A673 (cell line): ENCODE measurements at regions not wholly inside any gene's neighbourhood (a gene's known extent, or its start where the extent isn't known, plus 50 kb on each side); places are given as distances from the start of the nearest gene placed in this dataset. TPM values are rescaled to one million over a fixed set of nuclear protein-coding genes. Genes with fewer than 3 reads are reported as not detected.

Experiments
- BruUV-seq: library from RNA; stranded (reverse); fragments of 400-500 nt; replicated peaks from 2 replicates; lab custom pipeline; 2021; lab: Mats Ljungman, UMichigan
- CTCF ChIA-PET: fragments of 300-600 bp; sonication (Branson Sonifier 250); formaldehyde crosslinking; loops from one replicate; lab custom pipeline; 2022; ENCODE audit warnings: antibody characterized with exemption; lab: Charles Lee
- POLR2A ChIA-PET: fragments of 300-600 bp; sonication (Branson Sonifier 250); formaldehyde crosslinking; loops from one replicate; lab custom pipeline; 2022; ENCODE audit warnings: antibody characterized with exemption; ENCODE audit not compliant: low non-redundant PET; lab: Charles Lee
- DNase-seq: peaks from one replicate; pipeline ENCODE4 v3.0.0-alpha.2; 2015; ENCODE audit warnings: low spot score
- H3K27ac ChIP-seq: fragments of 200-600 bp; sonication (generic); 2 replicates; pipeline ENCODE4 v1.5.1; 2016; ENCODE audit warnings: mixed run types, low read depth, mild to moderate bottlenecking, mixed read lengths, antibody characterized with exemption, low read length; ENCODE audit not compliant: poor library complexity, severe bottlenecking
- H3K27me3 ChIP-seq: fragments of 200-600 bp; sonication (generic); replicated peaks from 2 replicates; pipeline ENCODE4 v1.6.1; 2017; ENCODE audit warnings: mixed run types, low read depth, mild to moderate bottlenecking, mixed read lengths, antibody characterized with exemption, low read length; ENCODE audit not compliant: insufficient read depth, poor library complexity
- H3K36me3 ChIP-seq: fragments of 200-600 bp; sonication (generic); 2 replicates; pipeline ENCODE4 v1.6.1; 2016; ENCODE audit warnings: mixed run types, mild to moderate bottlenecking, mixed read lengths, antibody characterized with exemption, low read length; ENCODE audit not compliant: insufficient read depth, poor library complexity, severe bottlenecking
- H3K4me1 ChIP-seq: fragments of 200-600 bp; sonication (generic); 2 replicates; pipeline ENCODE4 v1.6.1; 2017; ENCODE audit warnings: mixed run types, mild to moderate bottlenecking, mixed read lengths, antibody characterized with exemption, low read length; ENCODE audit not compliant: insufficient read depth, poor library complexity, severe bottlenecking
- H3K4me3 ChIP-seq: fragments of 200-600 bp; sonication (generic); 2 replicates; pipeline ENCODE4 v1.5.1; 2016; ENCODE audit warnings: low read depth, mixed run types, mild to moderate bottlenecking, mixed read lengths, low read length; ENCODE audit not compliant: poor library complexity, severe bottlenecking
- H3K9me3 ChIP-seq: fragments of 200-600 bp; sonication (generic); 2 replicates; pipeline ENCODE4 v1.6.1; 2016; ENCODE audit warnings: mixed run types, low read depth, mild to moderate bottlenecking, mixed read lengths, antibody characterized with exemption, low read length; ENCODE audit not compliant: poor library complexity, severe bottlenecking
- EZH2 ChIP-seq: fragments of 200-600 bp; sonication (generic); IDR thresholded peaks from 2 replicates; pipeline ENCODE4 v1.6.1; 2017; ENCODE audit warnings: borderline replicate concordance, low read depth, mild to moderate bottlenecking, mixed read lengths, antibody characterized with exemption, low read length; ENCODE audit not compliant: poor library complexity, severe bottlenecking
- intact Hi-C: fragments of 100-400 bp; cut with micrococcal nuclease; formaldehyde crosslinking; loops from one replicate; pipeline ENCODE4 v1.10.0; 2022; ENCODE audit not compliant: unreplicated experiment
- microRNA-seq: library from miRNA; unstranded; fragments of <30 nt; microRNA quantifications from one replicate; pipeline ENCODE4 v1.2.0, GENCODE V29; 2021
- TF ChIP-seq, protein P1 (sequence below): fragments of 300-800, 200-600 bp; sonication (generic); conservative IDR thresholded peaks from 2 replicates; pipeline ENCODE4 v1.5.1; 2017; ENCODE audit warnings: low read depth, mild to moderate bottlenecking, antibody characterized with exemption, low read length, moderate library complexity, mixed read lengths

DNA sequence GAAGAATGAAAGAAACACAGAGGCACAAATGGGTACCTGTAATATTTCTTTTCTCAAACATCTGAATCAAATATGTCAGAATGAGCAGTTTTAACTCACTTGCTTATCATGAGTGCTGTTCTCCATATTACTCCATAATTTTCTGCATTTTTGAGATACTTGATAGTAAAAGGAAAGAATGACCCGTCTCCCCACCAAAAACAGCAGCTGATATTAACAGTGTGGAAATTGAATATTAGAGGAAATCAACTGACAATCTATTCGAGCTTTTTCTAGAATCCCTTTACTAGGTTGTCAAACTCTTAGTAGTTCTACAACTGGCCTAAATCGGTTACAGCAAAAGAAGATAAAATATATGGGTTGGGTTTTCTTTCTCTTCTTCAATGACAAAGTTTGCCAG is 49.9 kb upstream of the HELT start:
- Histone ChIP-seq H3K27ac (no peak overlapping the region), H3K36me3 (no peaks in the 10 kb centered on the region), H3K4me3 (no peak overlapping the region), H3K27me3 (no peaks in the 10 kb centered on the region), H3K9me3 (peaks cover 8% of the 10 kb centered on the region), H3K4me1 (no peaks in the 10 kb centered on the region)
- DNase-seq: no peak
- POLR2A ChIA-PET: no interaction called here
- CTCF ChIA-PET: no interaction called here
- intact Hi-C loops: no loop called here
- no peak for TF ChIP-seq EZH2
- TF ChIP-seq, protein P1, sequence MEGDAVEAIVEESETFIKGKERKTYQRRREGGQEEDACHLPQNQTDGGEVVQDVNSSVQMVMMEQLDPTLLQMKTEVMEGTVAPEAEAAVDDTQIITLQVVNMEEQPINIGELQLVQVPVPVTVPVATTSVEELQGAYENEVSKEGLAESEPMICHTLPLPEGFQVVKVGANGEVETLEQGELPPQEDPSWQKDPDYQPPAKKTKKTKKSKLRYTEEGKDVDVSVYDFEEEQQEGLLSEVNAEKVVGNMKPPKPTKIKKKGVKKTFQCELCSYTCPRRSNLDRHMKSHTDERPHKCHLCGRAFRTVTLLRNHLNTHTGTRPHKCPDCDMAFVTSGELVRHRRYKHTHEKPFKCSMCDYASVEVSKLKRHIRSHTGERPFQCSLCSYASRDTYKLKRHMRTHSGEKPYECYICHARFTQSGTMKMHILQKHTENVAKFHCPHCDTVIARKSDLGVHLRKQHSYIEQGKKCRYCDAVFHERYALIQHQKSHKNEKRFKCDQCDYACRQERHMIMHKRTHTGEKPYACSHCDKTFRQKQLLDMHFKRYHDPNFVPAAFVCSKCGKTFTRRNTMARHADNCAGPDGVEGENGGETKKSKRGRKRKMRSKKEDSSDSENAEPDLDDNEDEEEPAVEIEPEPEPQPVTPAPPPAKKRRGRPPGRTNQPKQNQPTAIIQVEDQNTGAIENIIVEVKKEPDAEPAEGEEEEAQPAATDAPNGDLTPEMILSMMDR: no peak
- no TSS peak for BruUV-seq

Small RNAs in the stretch of these regions (microRNA-seq; reads per million reads assigned to microRNA genes)
- not detected for gene MIR4455
